HG02588 (cell line): ENCODE measurements at regions not wholly inside any gene's neighbourhood (a gene's known extent, or its start where the extent isn't known, plus 50 kb on each side); places are given as distances from the start of the nearest gene placed in this dataset.

ENCODE experiments used
- ATAC-seq: cut with Tn5 transposase; IDR thresholded peaks from one replicate; pipeline ENCODE4 v1.9.1; 2021; ENCODE audit warnings: mild to moderate bottlenecking, moderate library complexity; ENCODE audit not compliant: unreplicated experiment

DNA sequence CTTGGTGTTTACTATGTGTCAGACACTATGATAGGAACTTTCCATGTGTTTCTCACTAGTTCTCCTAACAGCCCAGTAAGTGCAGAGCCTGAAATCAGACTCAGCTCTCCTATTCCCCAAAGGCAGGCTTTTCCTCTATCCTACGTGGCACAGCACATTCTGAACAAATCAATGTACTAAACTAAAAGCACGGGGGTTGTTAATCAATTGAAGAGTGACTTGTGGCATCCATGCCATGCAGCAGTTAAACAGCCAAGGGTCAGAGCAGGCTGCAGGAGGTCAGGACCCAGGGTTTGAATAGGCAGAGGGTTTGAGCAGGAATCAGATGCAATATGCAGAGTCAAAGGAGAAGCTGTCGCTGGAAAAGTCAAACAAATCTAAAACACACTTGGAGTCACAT is 289.7 kb upstream of the LDB2 start:
- ATAC-seq = no peak

DNA sequence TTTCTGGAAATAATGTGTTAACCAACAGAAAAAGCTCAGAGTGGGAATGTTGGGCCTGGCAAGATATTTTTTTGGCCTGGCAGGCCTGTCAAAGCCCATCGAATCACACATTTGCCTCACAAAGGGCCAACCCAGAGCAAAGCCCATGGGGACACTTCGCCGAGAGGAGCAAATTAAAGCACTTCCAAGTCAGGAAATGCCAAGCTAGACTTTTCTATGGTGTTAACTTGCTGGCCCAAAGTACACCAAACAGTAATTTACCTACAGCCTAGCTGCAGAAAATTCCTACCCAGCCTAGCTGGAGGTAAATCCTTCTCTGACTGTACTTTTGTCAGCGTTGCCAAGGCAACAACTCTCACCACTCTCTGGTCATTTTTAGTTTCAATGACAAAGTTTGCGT is 288.6 kb upstream of the LDB2 start:
- no peak for ATAC-seq

DNA sequence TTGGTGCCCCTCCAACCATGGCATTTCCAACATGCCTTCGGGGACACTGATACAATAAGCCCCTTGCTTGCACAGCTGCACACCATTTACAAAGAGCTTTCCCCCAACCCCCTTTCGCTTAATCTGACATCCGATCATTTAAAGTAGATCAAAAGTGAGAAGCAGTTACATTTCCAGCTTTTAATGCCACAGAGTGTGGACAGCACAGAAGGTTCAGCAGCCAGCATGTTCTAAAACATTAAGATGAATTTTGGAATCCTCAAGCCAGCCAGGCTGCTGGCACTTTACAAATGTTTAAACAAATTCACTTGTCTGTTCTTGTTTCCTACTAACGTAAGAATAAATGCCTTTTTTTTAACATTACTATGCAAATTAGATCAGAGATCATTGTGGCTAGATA is 284.4 kb upstream of the LDB2 start:
- ATAC-seq = no peak

DNA sequence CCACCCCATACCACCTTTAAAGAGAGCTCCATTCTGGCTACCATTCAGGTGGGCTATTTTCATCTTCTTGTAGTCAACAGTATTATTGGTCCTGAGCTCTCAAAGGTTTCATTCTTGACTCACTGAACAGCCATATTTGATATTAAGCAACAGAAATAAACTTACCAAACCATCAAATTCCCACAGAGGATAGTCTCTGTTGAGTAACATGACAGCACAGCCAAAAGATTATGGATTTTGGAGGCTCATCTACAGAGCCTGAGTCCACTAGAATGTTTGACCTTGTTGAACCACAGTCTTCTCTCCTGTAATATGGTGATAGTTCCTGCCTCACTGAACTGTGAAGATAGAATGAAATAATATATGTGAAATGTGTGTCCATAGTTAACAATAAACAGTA is 276.3 kb upstream of the LDB2 start:
- no peak for ATAC-seq

DNA sequence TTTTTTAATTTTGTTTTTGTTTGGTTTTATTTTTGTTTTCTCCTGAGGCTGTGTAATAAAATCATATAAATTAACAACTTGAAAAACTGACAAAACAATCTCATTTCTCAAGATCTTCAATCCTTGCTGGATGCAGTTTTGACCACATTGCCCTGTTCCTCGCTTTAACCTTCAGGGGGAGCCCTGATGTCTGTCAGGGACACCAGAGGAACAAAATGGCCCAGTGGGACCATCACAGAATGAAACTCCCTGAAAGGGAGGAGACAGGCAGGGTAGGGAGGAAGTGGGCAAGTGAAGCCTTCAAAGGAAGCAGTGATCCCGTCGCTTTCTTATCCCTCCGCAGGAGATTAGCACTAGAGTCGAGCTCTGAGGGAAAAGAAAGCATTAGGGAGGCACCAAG is 274.9 kb upstream of the LDB2 start:
- no peak for ATAC-seq

DNA sequence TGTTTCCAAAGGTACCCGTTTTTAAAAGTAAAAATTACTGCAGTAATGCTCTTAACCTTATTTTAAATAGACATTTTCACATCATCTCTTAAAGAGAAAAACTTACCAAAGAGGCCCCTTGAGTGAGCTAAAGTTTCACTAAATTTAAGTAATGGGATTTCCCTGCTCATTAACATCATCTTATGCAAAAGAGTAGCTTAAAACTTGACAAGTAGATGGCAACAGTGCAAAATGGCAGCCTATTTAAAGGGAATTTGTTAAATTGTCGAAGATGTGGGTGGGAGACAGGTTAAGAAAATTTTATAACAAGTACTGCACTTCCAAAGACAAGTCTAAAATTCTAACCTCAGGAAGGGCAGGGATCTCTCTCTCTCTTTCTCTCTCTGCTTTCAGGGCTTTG is 271.7 kb upstream of the LDB2 start:
- ATAC-seq = no peak

DNA sequence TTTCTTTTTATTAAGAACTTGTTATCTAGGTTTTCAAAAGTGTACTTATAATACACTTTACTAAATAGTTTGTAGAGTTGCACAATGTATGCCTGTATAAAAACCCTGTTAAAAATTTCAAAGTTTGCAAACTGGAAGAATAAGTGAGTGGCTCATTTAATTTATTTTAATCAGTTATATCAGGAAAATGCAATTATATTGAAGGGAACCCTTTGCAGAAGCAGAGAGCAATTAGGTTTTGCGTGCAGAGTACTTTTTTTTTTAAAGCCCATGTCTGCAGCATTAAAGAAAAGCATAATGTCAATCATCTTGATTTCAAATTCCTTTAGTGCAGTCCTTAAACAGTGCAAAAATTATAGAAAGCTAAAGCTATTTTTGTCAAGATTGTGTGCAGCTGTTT is 271.3 kb upstream of the LDB2 start:
- no peak for ATAC-seq

DNA sequence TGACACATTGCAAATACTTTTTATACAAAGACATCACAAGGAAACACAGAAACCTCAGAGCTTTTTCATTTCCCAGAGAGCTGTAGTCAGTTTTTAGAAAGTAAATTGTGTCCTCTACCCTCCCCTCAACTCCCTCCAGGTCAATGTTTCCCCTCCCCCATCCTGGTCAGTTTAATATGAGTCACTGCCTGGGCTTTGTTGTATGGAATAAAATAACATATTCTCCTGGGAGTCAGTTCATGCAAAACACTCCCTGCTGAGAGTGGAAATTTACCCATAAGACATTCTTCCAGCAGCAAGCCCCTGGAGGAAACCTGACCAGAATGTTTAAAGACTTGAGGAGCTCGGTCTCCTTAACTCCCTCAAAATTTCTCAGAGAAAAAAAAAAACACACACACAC is 270.1 kb upstream of the LDB2 start:
- no peak for ATAC-seq

DNA sequence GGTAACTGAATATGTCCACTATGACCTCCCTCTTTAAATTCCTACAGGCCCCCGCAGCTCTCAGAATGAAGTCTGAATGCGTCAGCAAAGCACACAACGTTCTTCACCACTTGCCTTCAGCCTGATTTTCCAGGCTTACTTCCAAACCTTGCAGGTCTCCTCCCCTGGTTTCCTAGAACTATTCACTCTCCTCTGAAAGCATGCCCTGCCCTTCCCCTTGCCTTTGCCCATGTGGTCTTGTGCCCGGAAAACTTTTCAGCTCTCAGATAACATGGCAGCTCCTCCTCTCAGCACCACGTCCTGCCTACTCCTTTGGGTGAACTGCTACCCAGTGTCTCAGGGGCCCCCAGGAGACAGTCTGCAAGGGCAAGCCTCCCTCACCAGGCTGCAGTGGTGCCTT is 268.5 kb upstream of the LDB2 start:
- ATAC-seq = no peak

DNA sequence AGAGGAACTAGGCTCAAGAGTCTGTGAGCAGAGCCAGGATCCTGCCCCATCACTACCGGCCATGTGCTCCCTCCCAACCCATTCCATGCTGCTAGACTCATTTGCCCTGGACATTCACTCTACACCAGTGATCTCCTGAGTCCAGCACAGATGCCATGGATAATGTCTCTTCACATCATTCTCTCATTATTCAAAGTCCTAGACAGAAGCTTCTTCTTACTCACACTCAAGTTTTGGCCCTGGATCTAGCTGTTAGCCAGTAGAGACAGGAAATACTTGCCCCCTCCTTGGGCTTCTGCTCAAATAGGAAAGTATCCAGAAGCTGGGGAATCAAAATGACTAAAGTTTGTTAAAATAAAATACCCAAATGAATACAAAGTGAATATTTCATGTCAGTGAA is 266.8 kb upstream of the LDB2 start:
- ATAC-seq = no peak

DNA sequence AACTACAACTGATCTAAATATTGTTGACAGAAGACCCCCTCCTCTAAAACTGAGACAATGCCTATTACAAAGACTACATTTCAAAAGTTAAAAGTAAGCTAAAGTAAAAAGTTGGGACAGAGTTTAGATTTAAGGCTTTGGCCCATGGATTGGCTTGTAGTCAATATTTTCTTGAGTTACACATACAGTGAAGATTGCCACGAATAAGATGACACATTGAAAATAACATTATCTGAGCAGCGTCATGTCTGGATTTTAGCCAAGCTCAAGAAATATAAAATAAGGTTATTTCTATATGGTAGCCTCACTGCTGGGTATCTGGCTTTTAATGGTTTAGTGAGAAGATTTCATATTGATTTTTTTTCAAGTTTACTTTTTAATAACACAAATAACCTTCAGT is 266.2 kb upstream of the LDB2 start:
- ATAC-seq = no peak

DNA sequence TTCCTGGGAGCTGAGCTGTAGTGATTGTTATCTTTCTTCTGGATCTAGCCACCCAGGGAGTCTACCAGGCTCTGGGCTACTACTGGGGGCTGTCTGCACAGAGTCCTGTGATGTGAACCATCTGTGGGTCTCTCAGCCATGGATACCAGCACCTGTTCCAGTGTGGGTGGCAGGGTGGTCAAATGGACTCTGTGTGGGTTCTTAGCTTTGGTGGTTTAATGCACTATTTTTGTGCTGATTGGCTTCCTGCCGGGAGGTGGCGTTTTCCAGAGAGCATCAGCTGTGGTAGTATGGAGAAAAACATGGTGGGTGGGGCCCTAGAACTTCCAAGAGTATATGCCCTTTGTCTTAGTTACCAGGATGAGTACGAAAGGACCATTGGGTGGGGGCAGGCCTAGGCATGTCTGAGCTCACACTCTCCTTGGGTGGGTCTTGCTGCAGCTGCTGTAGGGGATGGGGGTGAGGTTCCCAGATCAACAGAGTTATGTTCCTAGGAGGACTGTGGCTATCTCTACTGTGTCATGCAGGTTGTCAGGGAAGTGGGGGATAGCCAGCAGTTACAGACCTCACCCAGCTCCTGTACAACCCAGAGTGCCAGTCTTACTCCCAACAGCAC is 264.8 kb upstream of the LDB2 start:
- ATAC-seq = no peak

DNA sequence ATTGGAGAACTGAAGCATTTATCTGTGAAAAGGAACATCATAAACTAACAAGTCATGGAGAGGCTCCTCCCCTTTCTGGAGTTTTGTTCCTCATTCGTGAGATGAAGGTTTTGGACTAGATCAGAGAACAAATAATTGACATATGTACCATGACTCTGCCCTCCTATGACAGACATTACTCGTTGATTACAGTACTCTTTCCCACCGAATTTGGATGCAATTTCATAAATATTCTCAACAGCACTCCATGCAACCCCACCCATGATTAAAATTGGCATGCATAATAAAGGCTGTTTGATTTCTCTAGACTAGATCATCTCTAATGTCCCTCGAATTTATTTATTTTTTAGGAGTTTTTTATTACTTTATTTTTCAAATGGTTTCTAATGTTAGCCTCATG is 258.9 kb upstream of the LDB2 start:
- ATAC-seq = no peak

DNA sequence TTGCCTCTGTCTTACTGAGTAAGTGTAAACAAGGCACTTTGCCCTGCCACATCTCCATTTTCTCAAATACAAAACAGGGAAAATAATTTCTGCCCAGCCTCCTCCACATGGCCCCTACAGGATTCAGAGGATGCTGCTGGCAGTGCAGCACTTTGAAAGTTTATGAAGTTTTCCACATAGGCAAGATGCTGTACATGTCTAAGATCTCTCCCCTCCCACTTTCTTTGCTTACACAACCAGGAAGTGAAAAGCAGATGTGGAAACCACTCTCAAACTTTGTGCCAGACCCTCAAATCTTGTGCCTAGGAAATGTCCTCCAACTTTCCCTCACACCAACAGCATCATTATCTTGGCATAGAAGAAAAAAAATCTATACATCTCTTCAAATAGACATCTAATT is 257.0 kb upstream of the LDB2 start:
- no peak for ATAC-seq

DNA sequence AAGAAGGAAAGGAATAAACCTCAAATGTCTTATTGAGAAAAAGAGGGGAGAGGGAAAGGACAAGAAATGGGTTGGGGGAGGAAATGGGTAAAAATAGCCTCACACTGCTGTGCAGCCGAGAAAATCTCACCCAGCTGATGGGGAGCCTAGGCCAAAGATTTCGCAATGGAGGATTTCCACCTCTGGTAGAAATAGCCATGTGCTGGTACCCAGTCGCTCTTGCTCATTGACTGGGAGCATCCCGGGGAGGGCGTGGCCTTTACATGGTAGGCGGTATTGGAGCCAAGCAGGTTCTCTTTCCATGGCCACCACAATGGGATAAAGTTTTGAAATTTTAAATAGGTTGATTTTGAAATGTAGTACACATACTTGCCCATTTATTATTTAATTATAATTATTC is 255.1 kb upstream of the LDB2 start:
- ATAC-seq = no peak

DNA sequence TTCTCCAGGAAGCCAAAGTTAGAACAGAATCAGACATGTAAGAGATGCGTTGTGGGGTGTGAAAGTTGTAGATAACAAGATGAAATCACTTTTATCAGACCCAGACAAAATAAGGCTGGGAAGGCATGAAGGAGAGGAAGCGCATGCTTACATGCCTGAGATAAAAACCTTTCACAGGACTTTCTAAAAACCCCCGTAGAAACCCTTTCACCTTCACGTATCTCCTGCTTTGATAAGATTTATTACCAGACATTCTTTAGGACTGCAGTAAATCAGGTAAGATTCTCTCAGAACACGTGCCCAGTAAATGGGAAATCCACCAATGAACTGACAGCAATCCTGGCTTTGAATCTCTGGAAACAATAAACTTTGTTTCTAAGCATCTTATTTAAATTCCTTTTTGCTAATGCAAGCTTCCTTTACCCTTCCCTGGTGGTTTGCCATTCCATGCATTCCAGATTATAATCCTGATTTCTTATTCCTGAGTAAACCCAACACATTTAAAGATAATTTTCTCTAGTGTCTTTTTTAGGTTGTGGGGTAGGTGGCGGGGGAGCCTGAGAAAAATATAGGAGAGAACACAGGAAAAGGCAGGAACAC is 254.6 kb upstream of the LDB2 start:
- no peak for ATAC-seq

DNA sequence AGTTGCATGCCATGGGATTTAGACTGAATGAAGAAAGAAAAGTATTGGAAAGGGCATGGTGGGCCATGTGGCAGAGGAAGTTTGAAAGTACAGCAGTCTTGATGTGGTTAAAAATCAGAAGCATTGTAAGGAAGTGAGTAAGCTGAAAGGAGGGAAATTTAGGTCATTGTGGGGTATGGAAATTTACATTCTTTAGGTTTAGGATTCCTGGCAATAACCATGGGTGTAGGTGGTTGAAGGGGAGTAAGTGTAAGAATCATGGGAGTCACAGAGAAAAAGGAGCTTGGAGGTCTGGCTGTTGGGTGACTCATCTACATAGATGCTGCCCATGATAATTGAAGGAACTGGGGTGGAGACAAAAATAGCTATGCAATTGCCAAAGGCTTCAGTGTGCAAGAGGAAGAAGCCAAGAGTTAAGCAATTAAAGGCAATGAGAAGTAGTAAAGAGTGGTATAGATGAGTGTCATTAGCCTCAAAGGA is 243.8 kb upstream of the LDB2 start:
- ATAC-seq = no peak

DNA sequence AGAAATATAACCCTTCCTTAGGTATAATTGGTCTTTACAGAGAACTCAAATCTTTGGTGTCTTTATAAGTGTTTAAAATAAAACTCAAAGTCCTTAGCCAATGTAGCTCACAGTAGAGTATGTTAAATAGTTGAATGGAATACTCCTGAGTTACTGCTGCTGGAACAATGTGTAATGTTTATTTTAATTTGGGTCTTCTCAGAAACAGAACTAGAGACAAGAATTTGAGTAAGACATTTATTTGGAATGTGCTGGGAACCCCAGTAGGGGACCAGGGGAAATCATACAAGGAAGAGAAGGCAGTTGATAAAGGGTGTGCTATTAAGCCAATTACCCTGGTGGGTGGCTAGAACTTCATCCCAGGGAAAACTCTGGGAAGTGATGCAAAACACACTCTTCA is 240.4 kb upstream of the LDB2 start:
- ATAC-seq = no peak

DNA sequence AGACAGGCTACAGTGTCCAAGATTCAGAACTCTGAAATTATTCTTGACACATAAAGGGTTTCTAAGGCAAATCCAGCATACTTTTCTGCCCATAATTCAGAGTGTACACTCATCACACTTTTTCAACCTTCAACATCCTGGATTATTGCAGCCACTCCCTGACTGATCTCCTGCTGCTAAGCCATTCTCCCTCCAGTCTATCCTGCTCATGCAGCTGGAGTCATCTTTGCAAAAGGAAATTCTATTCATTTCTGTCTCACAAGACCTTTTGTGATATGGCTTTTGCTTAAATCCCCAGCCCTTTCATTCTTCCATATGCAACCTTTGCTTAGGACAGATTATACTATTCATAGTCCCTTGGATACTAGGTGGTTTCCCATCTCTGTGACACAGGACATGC is 236.1 kb upstream of the LDB2 start:
- no peak for ATAC-seq

DNA sequence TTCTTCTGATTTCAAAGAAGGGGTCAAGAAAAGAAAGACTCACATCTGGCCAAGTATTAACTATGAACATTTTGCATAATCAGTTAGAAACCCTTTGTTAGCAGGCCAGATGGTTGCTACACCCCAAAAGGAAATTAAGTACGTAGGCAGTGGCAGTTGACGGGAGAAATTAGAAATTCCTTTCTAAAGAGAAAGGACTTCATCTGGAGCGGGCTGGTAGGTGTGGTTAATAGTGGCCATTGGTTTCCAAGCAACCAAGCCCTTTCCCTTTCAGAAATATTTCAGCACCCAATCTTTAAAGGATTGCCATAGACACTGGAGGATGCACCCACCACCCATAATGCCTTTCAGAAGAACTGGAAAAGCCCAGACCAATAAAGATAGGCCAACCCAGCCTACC is 235.7 kb upstream of the LDB2 start:
- no peak for ATAC-seq

DNA sequence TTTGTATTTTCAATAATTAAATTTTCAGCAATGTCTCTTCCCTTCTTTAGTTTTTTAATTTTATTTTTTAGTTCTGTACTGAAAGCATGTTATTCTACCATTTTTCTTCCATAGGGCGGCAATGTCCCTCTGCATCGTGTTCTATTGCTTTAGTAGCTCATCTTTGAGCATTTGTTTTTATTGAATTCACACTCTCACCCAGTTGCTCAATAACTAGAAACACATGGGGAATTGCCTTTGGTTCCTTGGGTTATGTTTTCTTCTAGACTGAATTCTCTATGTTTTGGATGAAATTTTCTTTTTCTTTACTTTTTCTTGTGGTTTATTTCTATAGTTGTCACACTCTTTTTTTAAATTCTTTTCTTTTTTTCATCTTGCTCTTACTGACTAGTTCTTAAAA is 233.8 kb upstream of the LDB2 start:
- no peak for ATAC-seq

DNA sequence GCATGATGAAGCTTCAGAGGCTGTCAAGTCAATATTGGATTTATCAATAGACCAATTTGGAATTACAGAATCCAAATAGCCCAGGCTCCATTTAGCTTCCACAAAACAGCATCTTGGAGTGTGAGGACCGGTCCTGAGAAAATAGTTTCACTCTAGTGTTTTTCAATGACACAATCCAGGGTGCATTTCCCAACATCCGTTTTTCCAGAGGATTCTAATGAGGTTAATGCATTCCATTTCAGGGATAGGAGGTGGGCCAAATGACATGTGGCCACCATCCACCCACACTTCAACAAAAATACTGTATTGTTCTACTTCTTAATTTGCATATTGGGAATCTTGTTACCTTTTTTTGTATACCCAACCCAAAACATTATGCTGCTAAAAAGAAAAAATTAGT is 229.8 kb upstream of the LDB2 start:
- no peak for ATAC-seq

DNA sequence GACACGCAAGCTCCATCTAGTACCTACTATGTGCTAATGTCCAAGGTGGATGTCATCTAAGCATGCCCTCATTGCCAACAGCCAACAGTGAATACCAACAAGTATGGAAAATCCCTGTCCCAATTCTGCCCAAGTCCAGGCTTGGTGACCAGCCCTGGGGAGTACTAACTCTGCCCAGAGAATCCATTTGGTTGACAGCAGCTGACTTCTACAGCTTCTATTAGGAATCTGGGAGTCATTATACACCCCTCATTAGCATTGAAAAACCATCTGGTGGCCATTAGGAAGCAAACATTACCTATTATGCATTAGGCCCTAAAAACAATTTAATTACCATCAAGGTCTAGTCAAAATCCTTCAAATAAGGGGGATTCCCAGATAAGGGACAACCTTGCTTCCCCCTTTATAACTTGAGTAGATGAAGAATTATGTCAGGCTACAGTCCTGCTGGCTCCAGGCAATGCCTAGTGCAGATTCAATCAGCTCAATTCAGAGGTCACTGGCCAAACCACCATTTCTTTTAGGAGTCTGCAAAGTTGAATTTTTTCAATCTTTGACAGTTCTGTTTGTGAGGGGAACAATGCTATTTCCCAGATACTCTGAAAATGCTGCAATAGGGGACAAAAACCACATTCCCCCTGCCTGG is 228.0 kb upstream of the LDB2 start:
- ATAC-seq = no peak
